Endodermal cell (in vitro differentiated cells): ENCODE measurements at regions not wholly inside any gene's neighbourhood (a gene's known extent, or its start where the extent isn't known, plus 50 kb on each side); places are given as distances from the start of the nearest gene placed in this dataset.

ENCODE experiments used
- DNase-seq: peaks from one replicate; pipeline ENCODE4 v3.0.0-alpha.2; 2017
- H3K27ac ChIP-seq: 2 replicates; pipeline ENCODE4 v1.5.1; 2013; ENCODE audit warnings: mild to moderate bottlenecking, low read depth, low read length, moderate library complexity
- H3K27me3 ChIP-seq: 2 replicates; pipeline ENCODE4 v1.6.1; 2013; ENCODE audit warnings: mild to moderate bottlenecking, low read length, moderate library complexity; ENCODE audit not compliant: insufficient read depth, control insufficient read depth, poor library complexity, severe bottlenecking
- H3K36me3 ChIP-seq: 2 replicates; pipeline ENCODE4 v1.7.0; 2013; ENCODE audit warnings: mild to moderate bottlenecking, low read length, moderate library complexity; ENCODE audit not compliant: control insufficient read depth, insufficient read depth
- H3K4me1 ChIP-seq: one replicate; pipeline ENCODE4 v1.7.0; 2013; ENCODE audit warnings: low read length; ENCODE audit not compliant: control insufficient read depth, insufficient read depth
- H3K4me3 ChIP-seq: 2 replicates; pipeline ENCODE4 v1.5.1; 2013; ENCODE audit warnings: mild to moderate bottlenecking, low read length, moderate library complexity
- H3K9ac ChIP-seq: 2 replicates; pipeline ENCODE4 v1.6.1; 2013; ENCODE audit warnings: mild to moderate bottlenecking, low read length, moderate library complexity; ENCODE audit not compliant: poor library complexity, severe bottlenecking; ENCODE audit errors: extremely low read depth
- H3K9me3 ChIP-seq: 2 replicates; pipeline ENCODE4 v1.6.1; 2013; ENCODE audit warnings: mild to moderate bottlenecking, low read length, moderate library complexity; ENCODE audit not compliant: control insufficient read depth
- H3K27ac Mint-ChIP-seq: 2 replicates; pipeline ENCODE4 v1.8.0; 2020; ENCODE audit warnings: mixed read lengths
- H3K27me3 Mint-ChIP-seq: 2 replicates; pipeline ENCODE4 v1.8.0; 2021; ENCODE audit warnings: mild to moderate bottlenecking, mixed read lengths; ENCODE audit not compliant: insufficient read depth
- H3K36me3 Mint-ChIP-seq: 2 replicates; pipeline ENCODE4 v1.8.0; 2020; ENCODE audit warnings: low read depth, mixed read lengths
- H3K4me1 Mint-ChIP-seq: 2 replicates; pipeline ENCODE4 v1.8.0; 2020; ENCODE audit warnings: mixed read lengths
- H3K4me3 Mint-ChIP-seq: 2 replicates; pipeline ENCODE4 v1.8.0; 2020; ENCODE audit warnings: mild to moderate bottlenecking, moderate library complexity, mixed read lengths
- H3K9me3 Mint-ChIP-seq: 2 replicates; pipeline ENCODE4 v1.8.0; 2020; ENCODE audit warnings: mild to moderate bottlenecking, mixed read lengths
- WGBS, 2 experiments: methylation state at CpG; one replicate each; pipeline versions ENCODE4 v1.1.5 to v1.1.7; 2013; ENCODE audit warnings: missing lambda C conversion rate in 2 of 2, mixed read lengths in 1 of 2; ENCODE audit not compliant: insufficient coverage in 1 of 2, insufficient read length in 1 of 2; 5-methylcytosine and 5-hydroxymethylcytosine counted together
- TF ChIP-seq, protein P1 (sequence below): fragments of 200-600 bp; sonication (generic); conservative IDR thresholded peaks from 2 replicates; pipeline ENCODE4 v1.5.0; 2021; ENCODE audit warnings: antibody characterized with exemption, mild to moderate bottlenecking

DNA sequence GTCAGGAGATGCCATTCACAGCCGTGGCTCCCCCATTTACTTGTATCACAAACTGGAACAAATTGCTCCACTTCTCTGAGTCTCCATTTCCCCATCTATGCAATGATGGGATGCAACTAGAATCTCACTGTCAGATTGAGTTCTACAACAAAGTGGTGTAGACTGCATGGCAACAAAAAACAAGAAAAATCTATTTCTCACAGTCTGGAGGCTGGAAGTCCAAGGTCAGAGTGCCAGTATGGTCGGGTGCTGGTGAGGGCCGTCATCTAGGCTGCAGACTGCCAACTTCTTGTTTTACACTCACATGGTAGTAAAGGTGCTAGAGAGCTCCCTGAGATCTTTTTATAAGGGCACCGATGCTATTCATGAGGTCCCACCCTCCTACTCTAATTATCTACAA lies 158.4 kb upstream of the BCL6 start:
- TF ChIP-seq, protein P1, sequence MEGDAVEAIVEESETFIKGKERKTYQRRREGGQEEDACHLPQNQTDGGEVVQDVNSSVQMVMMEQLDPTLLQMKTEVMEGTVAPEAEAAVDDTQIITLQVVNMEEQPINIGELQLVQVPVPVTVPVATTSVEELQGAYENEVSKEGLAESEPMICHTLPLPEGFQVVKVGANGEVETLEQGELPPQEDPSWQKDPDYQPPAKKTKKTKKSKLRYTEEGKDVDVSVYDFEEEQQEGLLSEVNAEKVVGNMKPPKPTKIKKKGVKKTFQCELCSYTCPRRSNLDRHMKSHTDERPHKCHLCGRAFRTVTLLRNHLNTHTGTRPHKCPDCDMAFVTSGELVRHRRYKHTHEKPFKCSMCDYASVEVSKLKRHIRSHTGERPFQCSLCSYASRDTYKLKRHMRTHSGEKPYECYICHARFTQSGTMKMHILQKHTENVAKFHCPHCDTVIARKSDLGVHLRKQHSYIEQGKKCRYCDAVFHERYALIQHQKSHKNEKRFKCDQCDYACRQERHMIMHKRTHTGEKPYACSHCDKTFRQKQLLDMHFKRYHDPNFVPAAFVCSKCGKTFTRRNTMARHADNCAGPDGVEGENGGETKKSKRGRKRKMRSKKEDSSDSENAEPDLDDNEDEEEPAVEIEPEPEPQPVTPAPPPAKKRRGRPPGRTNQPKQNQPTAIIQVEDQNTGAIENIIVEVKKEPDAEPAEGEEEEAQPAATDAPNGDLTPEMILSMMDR = no peak
- Histone ChIP-seq H3K4me1 (no peaks in the 10 kb centered on the region), H3K9me3 (no peaks in the 10 kb centered on the region), H3K27ac (no peak overlapping the region), H3K36me3 (no peaks in the 10 kb centered on the region), H3K4me3 (no peak overlapping the region), H3K9ac (no peak overlapping the region), H3K27me3 (peaks cover 5% of the 10 kb centered on the region)
- Mint-ChIP-seq H3K4me1 (no peaks in the 10 kb centered on the region), H3K9me3 (no peaks in the 10 kb centered on the region), H3K27me3 (peaks cover 2% of the 10 kb centered on the region), H3K4me3 (no peak overlapping the region), H3K27ac (no peak overlapping the region), H3K36me3 (no peaks in the 10 kb centered on the region)
- WGBS, 2 experiments = 89 to 100% methylated on average over 2 to 4 of the region's 4 CpGs
- DNase-seq = no peak

DNA sequence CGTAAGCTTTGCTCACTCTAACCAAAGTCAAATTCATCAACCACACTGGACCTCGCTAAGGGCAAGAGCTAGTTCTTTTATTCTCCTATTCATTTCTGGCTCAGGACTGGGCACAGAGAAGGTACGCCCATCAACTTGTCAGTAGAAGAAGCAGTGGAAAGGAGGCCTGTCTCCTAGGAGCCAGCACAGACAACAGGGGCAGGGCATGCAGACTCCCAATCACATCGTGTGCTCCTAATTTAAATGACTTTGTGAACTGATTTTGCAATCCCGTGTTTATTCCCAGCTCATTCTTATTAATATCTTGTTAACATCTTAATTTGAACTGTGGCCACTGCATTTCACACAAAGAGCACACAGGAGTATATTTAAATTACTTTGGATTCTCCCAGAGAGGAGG lies 161.1 kb upstream of the BCL6 start:
- Mint-ChIP-seq H3K4me3 (no peak overlapping the region), H3K4me1 (no peaks in the 10 kb centered on the region)

DNA sequence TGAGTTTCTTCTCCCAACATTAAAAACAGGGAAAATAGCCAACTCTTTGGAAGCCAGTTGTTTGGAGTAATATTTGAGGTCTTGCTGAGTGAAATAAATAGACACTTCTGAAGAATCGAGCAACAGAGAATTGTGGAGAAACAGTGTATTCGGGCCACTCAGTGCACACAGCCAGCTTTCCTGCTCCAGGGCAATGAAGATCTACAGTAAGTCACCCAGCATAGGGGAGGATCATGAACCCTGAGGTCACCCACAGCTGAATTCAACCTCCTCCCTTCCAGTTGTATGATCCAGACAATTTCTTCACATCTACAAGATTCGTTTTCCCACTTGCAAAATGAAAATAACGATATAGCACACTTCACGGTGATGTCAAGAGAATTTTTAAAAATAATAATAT lies 161.7 kb upstream of the BCL6 start:
- 94% methylated on average over 4 of the region's 5 CpGs; no CpG with 5 or more reads in 1 of the 2 experiments for WGBS, 2 experiments

More for the DNA sequence above, 161.1 kb upstream of the BCL6 start:
- Histone ChIP-seq H3K9ac (no peak overlapping the region), H3K9me3 (no peaks in the 10 kb centered on the region), H3K4me3 (no peak overlapping the region), H3K27ac (no peak overlapping the region), H3K27me3 (no peaks in the 10 kb centered on the region), H3K4me1 (no peaks in the 10 kb centered on the region), H3K36me3 (no peaks in the 10 kb centered on the region)
- Mint-ChIP-seq H3K27ac (no peak overlapping the region), H3K9me3 (no peaks in the 10 kb centered on the region), H3K27me3 (no peaks in the 10 kb centered on the region), H3K36me3 (no peaks in the 10 kb centered on the region)
- TF ChIP-seq, protein P1 = no peak
- no peak for DNase-seq
- WGBS, 2 experiments = 77 to 83% methylated on average over 5 of the region's 5 CpGs

More for the DNA sequence above, 161.7 kb upstream of the BCL6 start:
- no peaks in the 10 kb centered on the region for H3K4me1 Mint-ChIP-seq
- Histone ChIP-seq H3K27me3 (no peaks in the 10 kb centered on the region), H3K4me3 (no peak overlapping the region), H3K36me3 (no peaks in the 10 kb centered on the region), H3K9me3 (no peaks in the 10 kb centered on the region), H3K27ac (no peak overlapping the region), H3K9ac (no peak overlapping the region), H3K4me1 (no peaks in the 10 kb centered on the region)
- no peaks in the 10 kb centered on the region for H3K36me3 Mint-ChIP-seq
- TF ChIP-seq, protein P1 = no peak
- DNase-seq = no peak
- H3K27ac Mint-ChIP-seq = no peak overlapping the region
- H3K4me3 Mint-ChIP-seq = no peak overlapping the region
- no peaks in the 10 kb centered on the region for H3K27me3 Mint-ChIP-seq
- no peaks in the 10 kb centered on the region for H3K9me3 Mint-ChIP-seq
